Smooth muscle cell (in vitro differentiated cells): ENCODE measurements at regions not wholly inside any gene's neighbourhood (a gene's known extent, or its start where the extent isn't known, plus 50 kb on each side); places are given as distances from the start of the nearest gene placed in this dataset.

Experiments
- DNase-seq: peaks from one replicate; lab custom pipeline; 2025; ENCODE audit not compliant: unreplicated experiment; lab: John Stamatoyannopoulos, UW
- H2AFZ ChIP-seq: fragments of 200-600 bp; sonication (generic); 2 replicates; pipeline ENCODE4 v1.6.0; 2016; ENCODE audit warnings: antibody characterized with exemption, low read depth, mild to moderate bottlenecking
- H3F3A ChIP-seq: fragments of 200-600 bp; sonication (generic); 2 replicates; pipeline ENCODE4 v1.6.0; 2017; ENCODE audit warnings: antibody characterized with exemption, low read depth
- H3K27ac ChIP-seq: fragments of 200-600 bp; sonication (generic); 2 replicates; pipeline ENCODE4 v1.5.1; 2016; ENCODE audit warnings: low read depth, mild to moderate bottlenecking
- H3K27me3 ChIP-seq: fragments of 200-600 bp; sonication (generic); 2 replicates; pipeline ENCODE4 v1.6.1; 2016; ENCODE audit warnings: low read depth, mild to moderate bottlenecking
- H3K36me3 ChIP-seq: fragments of 200-600 bp; sonication (generic); 2 replicates; pipeline ENCODE4 v1.5.1; 2016; ENCODE audit warnings: low read depth
- H3K4me1 ChIP-seq: fragments of 200-600 bp; sonication (generic); 2 replicates; pipeline ENCODE4 v1.5.1; 2016; ENCODE audit warnings: low read depth
- H3K4me2 ChIP-seq: fragments of 200-600 bp; sonication (generic); 2 replicates; pipeline ENCODE4 v1.6.0; 2016; ENCODE audit warnings: mild to moderate bottlenecking
- H3K4me3 ChIP-seq: fragments of 200-600 bp; sonication (generic); 2 replicates; pipeline ENCODE4 v1.5.1; 2016; ENCODE audit warnings: mild to moderate bottlenecking
- H3K79me2 ChIP-seq: fragments of 200-600 bp; sonication (generic); 2 replicates; pipeline ENCODE4 v1.6.0; 2016; ENCODE audit warnings: low read depth, mild to moderate bottlenecking
- H3K9ac ChIP-seq: fragments of 200-600 bp; sonication (generic); 2 replicates; pipeline ENCODE4 v1.6.0; 2016; ENCODE audit warnings: low read depth
- H3K9me3 ChIP-seq: fragments of 200-600 bp; sonication (generic); replicated peaks from 2 replicates; pipeline ENCODE4 v1.5.1; 2016; ENCODE audit warnings: low read depth
- H4K20me1 ChIP-seq: fragments of 200-600 bp; sonication (generic); 2 replicates; pipeline ENCODE4 v1.6.0; 2016; ENCODE audit warnings: low read depth
- WGBS: methylation state at CpG from one replicate; pipeline ENCODE4 v1.1.7; 2016; ENCODE audit warnings: low lambda C conversion rate; 5-methylcytosine and 5-hydroxymethylcytosine counted together
- TF ChIP-seq, protein P1 (sequence below): fragments of 200-600 bp; sonication (generic); IDR thresholded peaks from 2 replicates; pipeline ENCODE4 v1.5.1; 2017; ENCODE audit warnings: borderline replicate concordance, mild to moderate bottlenecking, antibody characterized with exemption; ENCODE audit not compliant: insufficient read depth, poor library complexity, severe bottlenecking

DNA sequence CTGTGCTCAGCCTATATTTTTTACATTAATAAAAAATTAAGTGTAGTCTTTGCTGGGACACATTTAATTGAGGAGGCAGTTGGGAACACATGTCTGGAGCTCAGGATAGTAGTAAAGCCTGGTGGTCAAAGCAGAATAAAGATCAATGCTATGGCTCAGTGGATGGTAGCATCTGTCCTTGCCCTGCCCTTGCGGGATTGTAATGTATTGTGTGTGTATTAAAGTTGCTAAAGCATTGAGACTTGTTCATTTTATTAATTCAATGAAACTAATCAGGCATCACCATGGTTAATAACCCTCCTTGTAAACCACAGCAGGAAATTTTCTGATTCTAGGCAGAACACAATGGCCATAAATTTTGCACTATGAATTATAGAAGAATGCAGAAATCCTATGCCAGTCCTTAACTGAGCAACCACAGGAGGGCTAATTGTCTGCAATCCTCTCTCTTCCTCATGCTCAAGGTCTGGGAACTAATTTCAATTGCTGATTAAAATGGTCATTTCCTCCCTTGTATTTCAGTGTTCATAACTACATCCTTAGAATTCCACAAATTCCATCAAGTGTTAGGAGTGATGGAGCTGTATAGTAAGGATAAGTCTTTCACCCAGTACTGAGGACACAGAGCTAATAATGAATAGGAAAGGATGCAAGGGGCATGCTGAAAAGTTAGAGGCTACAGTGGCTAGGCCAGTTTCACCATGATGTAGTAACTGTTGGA, 403.2 kb upstream of the DDI1 start:
- Histone ChIP-seq H3K27ac (no peak overlapping the region), H3K36me3 (no peaks in the 10 kb centered on the region), H3K79me2 (no peaks in the 10 kb centered on the region), H3K4me2 (no peak overlapping the region), H2AFZ (no peak overlapping the region), H3F3A (no peaks in the 10 kb centered on the region), H3K4me1 (no peaks in the 10 kb centered on the region), H3K9ac (no peak overlapping the region), H4K20me1 (no peaks in the 10 kb centered on the region), H3K27me3 (no peaks in the 10 kb centered on the region), H3K9me3 (no peaks in the 10 kb centered on the region), H3K4me3 (no peak overlapping the region)
- TF ChIP-seq, protein P1, sequence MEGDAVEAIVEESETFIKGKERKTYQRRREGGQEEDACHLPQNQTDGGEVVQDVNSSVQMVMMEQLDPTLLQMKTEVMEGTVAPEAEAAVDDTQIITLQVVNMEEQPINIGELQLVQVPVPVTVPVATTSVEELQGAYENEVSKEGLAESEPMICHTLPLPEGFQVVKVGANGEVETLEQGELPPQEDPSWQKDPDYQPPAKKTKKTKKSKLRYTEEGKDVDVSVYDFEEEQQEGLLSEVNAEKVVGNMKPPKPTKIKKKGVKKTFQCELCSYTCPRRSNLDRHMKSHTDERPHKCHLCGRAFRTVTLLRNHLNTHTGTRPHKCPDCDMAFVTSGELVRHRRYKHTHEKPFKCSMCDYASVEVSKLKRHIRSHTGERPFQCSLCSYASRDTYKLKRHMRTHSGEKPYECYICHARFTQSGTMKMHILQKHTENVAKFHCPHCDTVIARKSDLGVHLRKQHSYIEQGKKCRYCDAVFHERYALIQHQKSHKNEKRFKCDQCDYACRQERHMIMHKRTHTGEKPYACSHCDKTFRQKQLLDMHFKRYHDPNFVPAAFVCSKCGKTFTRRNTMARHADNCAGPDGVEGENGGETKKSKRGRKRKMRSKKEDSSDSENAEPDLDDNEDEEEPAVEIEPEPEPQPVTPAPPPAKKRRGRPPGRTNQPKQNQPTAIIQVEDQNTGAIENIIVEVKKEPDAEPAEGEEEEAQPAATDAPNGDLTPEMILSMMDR, result no peak
- WGBS, result 96% methylated on average over 1 of the region's 1 CpG
- no peak for DNase-seq

DNA sequence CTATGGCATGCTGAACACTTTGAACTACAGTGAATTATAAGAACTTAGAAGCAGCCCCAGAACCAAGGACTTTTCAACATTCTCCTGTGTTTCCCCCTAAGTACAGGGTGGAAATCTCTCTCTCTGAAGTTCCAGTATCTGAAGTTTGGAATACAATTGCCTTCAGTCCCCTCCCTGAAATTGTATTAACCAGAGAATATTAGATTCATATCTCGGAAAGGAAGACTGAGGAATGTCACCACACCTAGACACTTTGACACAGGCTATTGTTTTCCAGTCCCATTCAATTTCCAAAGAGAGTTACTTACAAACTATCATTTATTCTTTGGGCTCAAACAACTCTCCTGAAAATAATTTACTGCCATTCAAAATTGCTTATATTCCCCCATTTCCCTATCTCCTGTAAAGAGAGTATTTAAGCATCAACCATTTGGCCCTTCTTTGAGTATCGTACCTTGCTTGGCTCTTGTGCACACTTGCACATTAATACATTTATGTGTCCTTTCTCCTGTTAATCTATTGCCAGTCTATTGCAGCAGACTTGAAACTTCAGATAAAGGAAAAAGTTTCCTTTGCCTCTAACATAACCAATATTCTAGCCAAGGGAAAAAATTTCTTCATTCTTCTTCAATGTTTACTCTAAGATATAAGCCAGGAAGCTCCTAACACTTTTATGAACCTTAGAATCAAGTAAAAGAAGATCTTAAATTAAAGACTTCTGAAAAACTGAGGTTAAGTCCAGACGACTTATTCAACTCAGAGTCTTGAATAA, 402.4 kb upstream of the DDI1 start:
- no peak overlapping the region for H3K4me3 ChIP-seq
- H3F3A ChIP-seq, result no peaks in the 10 kb centered on the region
- H3K9me3 ChIP-seq, result no peaks in the 10 kb centered on the region
- no peak overlapping the region for H3K27ac ChIP-seq
- no peaks in the 10 kb centered on the region for H3K27me3 ChIP-seq
- H3K4me2 ChIP-seq, result no peak overlapping the region
- H4K20me1 ChIP-seq, result no peaks in the 10 kb centered on the region
- H3K9ac ChIP-seq, result no peak overlapping the region
- TF ChIP-seq, protein P1, result no peak
- WGBS, result 93% methylated on average over 3 of the region's 3 CpGs
- H2AFZ ChIP-seq, result no peak overlapping the region
- H3K36me3 ChIP-seq, result no peaks in the 10 kb centered on the region
- no peaks in the 10 kb centered on the region for H3K79me2 ChIP-seq
- no peak for DNase-seq
- H3K4me1 ChIP-seq, result no peaks in the 10 kb centered on the region

- H2AFZ ChIP-seq, result no peak overlapping the region
- no peaks in the 10 kb centered on the region for H3K9me3 ChIP-seq
- H3K79me2 ChIP-seq, result no peaks in the 10 kb centered on the region
- no peaks in the 10 kb centered on the region for H3K36me3 ChIP-seq
- H3K27ac ChIP-seq, result no peak overlapping the region
- H3K27me3 ChIP-seq, result no peaks in the 10 kb centered on the region
- H3F3A ChIP-seq, result no peaks in the 10 kb centered on the region
- H4K20me1 ChIP-seq, result no peaks in the 10 kb centered on the region
- no peak overlapping the region for H3K4me3 ChIP-seq
- TF ChIP-seq, protein P1, result no peak
- H3K4me1 ChIP-seq, result no peaks in the 10 kb centered on the region
- no peak overlapping the region for H3K4me2 ChIP-seq
- DNase-seq, result no peak
- no peak overlapping the region for H3K9ac ChIP-seq
- WGBS, result 65% methylated on average over 6 of the region's 6 CpGs
These were observed 400.2 kb upstream of the DDI1 start for GRCh38 chr11:103636232-103636631.
